PC-9 (cell line): ENCODE measurements at regions not wholly inside any gene's neighbourhood (a gene's known extent, or its start where the extent isn't known, plus 50 kb on each side); places are given as distances from the start of the nearest gene placed in this dataset.

Experiments used
- EZH2 ChIP-seq: fragments of 200-600 bp; sonication (generic); IDR thresholded peaks from 2 replicates; pipeline ENCODE4 v1.8.0; 2017; ENCODE audit warnings: antibody characterized with exemption, low read depth
- TF ChIP-seq, protein P1 (sequence below): fragments of 200-600 bp; sonication (generic); conservative IDR thresholded peaks from 2 replicates; pipeline ENCODE4 v1.6.1; 2017; ENCODE audit warnings: mixed run types, antibody characterized with exemption, mild to moderate bottlenecking, moderate library complexity

DNA sequence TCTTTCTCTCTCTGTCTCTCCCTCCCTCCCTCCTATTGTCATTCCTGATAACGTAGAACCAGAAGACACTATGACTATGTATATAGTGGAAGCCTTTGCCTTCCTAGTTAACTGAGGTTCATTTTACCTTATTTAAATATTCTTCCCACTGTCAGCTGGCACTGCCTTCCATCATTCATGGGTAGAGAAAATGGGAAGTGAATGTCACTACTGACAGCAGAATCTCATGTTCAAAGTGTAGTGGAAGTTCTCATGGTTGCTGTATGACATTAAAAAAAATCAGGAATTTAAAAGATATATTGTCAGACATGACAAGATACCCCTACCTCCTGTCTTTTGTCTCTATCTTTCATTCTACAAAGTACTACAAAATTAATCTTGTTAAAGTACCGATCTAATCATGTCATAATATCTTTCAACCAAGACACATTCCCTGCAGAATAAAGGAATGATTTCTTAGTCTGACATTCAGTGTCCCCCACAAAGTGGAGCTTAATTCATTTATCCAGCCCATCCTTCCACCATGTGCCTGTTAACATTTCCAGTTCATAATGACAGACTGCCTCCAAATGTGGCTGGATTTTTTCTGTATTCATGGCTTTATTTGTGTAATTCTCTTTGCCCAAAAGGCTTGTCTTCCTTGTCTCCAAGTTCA lies 250.1 kb upstream of the CDH20 start:
- TF ChIP-seq, protein P1, sequence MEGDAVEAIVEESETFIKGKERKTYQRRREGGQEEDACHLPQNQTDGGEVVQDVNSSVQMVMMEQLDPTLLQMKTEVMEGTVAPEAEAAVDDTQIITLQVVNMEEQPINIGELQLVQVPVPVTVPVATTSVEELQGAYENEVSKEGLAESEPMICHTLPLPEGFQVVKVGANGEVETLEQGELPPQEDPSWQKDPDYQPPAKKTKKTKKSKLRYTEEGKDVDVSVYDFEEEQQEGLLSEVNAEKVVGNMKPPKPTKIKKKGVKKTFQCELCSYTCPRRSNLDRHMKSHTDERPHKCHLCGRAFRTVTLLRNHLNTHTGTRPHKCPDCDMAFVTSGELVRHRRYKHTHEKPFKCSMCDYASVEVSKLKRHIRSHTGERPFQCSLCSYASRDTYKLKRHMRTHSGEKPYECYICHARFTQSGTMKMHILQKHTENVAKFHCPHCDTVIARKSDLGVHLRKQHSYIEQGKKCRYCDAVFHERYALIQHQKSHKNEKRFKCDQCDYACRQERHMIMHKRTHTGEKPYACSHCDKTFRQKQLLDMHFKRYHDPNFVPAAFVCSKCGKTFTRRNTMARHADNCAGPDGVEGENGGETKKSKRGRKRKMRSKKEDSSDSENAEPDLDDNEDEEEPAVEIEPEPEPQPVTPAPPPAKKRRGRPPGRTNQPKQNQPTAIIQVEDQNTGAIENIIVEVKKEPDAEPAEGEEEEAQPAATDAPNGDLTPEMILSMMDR = no peak
- no peak for TF ChIP-seq EZH2
